ENCODE measurements at regions not wholly inside any gene's neighbourhood (a gene's known extent, or its start where the extent isn't known, plus 50 kb on each side); places are given as distances from the start of the nearest gene placed in this dataset.

DNA sequence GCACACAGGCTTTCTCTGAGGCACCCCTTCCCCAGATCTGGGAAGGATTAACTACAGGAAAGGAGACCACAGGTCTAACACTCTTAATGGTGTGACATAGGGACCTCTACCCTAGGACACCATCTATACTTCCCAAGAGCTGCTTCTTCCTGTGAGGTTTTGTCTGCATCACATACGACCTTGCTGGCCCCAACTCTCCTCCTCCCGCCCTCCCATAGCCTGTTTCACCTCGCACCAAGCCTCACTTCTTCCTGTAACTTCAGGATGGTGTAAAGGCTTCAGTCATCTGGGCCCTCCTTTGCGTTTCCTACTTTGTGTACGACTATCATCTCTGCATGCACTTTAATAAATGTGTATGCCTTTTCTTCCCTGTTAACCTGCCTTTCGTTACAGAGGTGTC is 274.3 kb downstream of the KLF6 start:
- TF ChIP-seq, protein P1, sequence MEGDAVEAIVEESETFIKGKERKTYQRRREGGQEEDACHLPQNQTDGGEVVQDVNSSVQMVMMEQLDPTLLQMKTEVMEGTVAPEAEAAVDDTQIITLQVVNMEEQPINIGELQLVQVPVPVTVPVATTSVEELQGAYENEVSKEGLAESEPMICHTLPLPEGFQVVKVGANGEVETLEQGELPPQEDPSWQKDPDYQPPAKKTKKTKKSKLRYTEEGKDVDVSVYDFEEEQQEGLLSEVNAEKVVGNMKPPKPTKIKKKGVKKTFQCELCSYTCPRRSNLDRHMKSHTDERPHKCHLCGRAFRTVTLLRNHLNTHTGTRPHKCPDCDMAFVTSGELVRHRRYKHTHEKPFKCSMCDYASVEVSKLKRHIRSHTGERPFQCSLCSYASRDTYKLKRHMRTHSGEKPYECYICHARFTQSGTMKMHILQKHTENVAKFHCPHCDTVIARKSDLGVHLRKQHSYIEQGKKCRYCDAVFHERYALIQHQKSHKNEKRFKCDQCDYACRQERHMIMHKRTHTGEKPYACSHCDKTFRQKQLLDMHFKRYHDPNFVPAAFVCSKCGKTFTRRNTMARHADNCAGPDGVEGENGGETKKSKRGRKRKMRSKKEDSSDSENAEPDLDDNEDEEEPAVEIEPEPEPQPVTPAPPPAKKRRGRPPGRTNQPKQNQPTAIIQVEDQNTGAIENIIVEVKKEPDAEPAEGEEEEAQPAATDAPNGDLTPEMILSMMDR (IDR thresholded peaks at IDR 0.05; ENCODE audit: low read length) = no peak
- TF ChIP-seq EZH2 (IDR thresholded peaks at IDR 0.05; ENCODE audit: borderline replicate concordance, low read length) = no peak
